GM12878 (cell line): ENCODE measurements at regions not wholly inside any gene's neighbourhood (a gene's known extent, or its start where the extent isn't known, plus 50 kb on each side); places are given as distances from the start of the nearest gene placed in this dataset.
"Not testable (repeated sequence)": the region's sequence is repeated elsewhere in the genome, so short reads cannot be mapped to it uniquely, and the experiment has no call there.

Experiments used
- ATAC-seq: fragments of 200-7000 bp; cut with Tn5 transposase; 3 replicates; pipeline ENCODE4 v1.9.1; 2020; ENCODE audit warnings: mild to moderate bottlenecking, moderate library complexity
- BruUV-seq: library from RNA; stranded (reverse); fragments of 400-500 nt; replicated peaks from 2 replicates; lab custom pipeline; 2021; lab: Mats Ljungman, UMichigan
- CTCF ChIA-PET: fragments of 300-600 bp; sonication (Branson Sonifier 250); formaldehyde crosslinking; extraction: SDS; loops from one replicate; lab custom pipeline; 2021; ENCODE audit warnings: inconsistent platforms; lab: Yijun Ruan, JAX
- POLR2A ChIA-PET: fragments of 350-600 bp; formaldehyde crosslinking; extraction: SDS; loops from one replicate; lab custom pipeline; 2021; ENCODE audit warnings: inconsistent platforms; lab: Charles Lee
- RAD21 ChIA-PET: fragments of 300-600 bp; sonication (Branson Sonifier 250); formaldehyde crosslinking; loops from one replicate; lab custom pipeline; 2023; ENCODE audit warnings: antibody characterized with exemption; ENCODE audit not compliant: unreplicated experiment; lab: Charles Lee
- SMC1A ChIA-PET: fragments of 300-600 bp; sonication (Branson Sonifier 250); formaldehyde crosslinking; loops from one replicate; lab custom pipeline; 2023; ENCODE audit not compliant: unreplicated experiment, uncharacterized antibody; lab: Charles Lee
- DNase-seq: peaks from one replicate; pipeline ENCODE4 v3.0.0-alpha.2; 2011; ENCODE audit warnings: low read depth, low spot score
- FAIRE-seq: peaks from 3 replicates; lab custom pipeline; 2011; peaks lifted over from hg19 to GRCh38; lab: Jason Lieb, UNC
- H2AFZ ChIP-seq: 2 replicates; pipeline ENCODE4 v1.6.0; 2011; ENCODE audit warnings: low read depth, low read length, control low read depth; ENCODE audit not compliant: control insufficient read depth
- H3K27ac ChIP-seq: 2 replicates; pipeline ENCODE4 v1.5.1; 2011; ENCODE audit warnings: control low read depth; ENCODE audit not compliant: control insufficient read depth, insufficient read depth
- H3K27me3 ChIP-seq, 2 experiments: replicated peaks in 1 of 2; 2 replicates each; pipeline versions ENCODE4 v1.6.0 to v1.6.1; 2011; ENCODE audit warnings: low read length in 1 of 2; ENCODE audit not compliant: control insufficient read depth in 2 of 2, insufficient read depth in 2 of 2
- H3K36me3 ChIP-seq, 2 experiments: 2 replicates each; pipeline ENCODE4 v1.5.1; 2011; ENCODE audit warnings: low read length in 1 of 2; ENCODE audit not compliant: control insufficient read depth in 2 of 2, insufficient read depth in 2 of 2
- H3K4me1 ChIP-seq: 2 replicates; pipeline ENCODE4 v1.6.1; 2011; ENCODE audit warnings: mild to moderate bottlenecking, low read length, moderate library complexity, mixed read lengths; ENCODE audit not compliant: control insufficient read depth, insufficient read depth
- H3K4me2 ChIP-seq: 2 replicates; pipeline ENCODE4 v1.6.0; 2011; ENCODE audit warnings: control low read depth; ENCODE audit not compliant: control insufficient read depth, insufficient read depth
- H3K4me3 ChIP-seq: fragments of 200-600 bp; sonication (generic); 2 replicates; pipeline ENCODE4 v1.5.1; 2016
- H3K79me2 ChIP-seq: 2 replicates; pipeline ENCODE4 v1.6.0; 2011; ENCODE audit warnings: low read length; ENCODE audit not compliant: control insufficient read depth, insufficient read depth
- H3K9ac ChIP-seq: 2 replicates; pipeline ENCODE4 v1.8.0; 2011; ENCODE audit warnings: low read length, control low read depth, mixed read lengths; ENCODE audit not compliant: control insufficient read depth, insufficient read depth
- H3K9me3 ChIP-seq: replicated peaks from 3 replicates; pipeline ENCODE4 v1.5.1; 2011; ENCODE audit warnings: mild to moderate bottlenecking, low read length; ENCODE audit not compliant: control insufficient read depth, insufficient read depth
- H4K20me1 ChIP-seq: 2 replicates; pipeline ENCODE4 v1.6.0; 2011; ENCODE audit not compliant: control insufficient read depth, insufficient read depth
- BCL11A ChIP-seq: IDR thresholded peaks from 2 replicates; pipeline ENCODE4 v1.6.1; 2011; ENCODE audit warnings: low read depth, low read length
- JUNB ChIP-seq: IDR thresholded peaks from 2 replicates; pipeline ENCODE4 v1.6.1; 2016; ENCODE audit warnings: antibody characterized with exemption, mild to moderate bottlenecking
- SPI1 ChIP-seq: IDR thresholded peaks from 2 replicates; pipeline ENCODE4 v1.6.1; 2011; ENCODE audit warnings: low read depth, mild to moderate bottlenecking, low read length, moderate library complexity, borderline replicate concordance; ENCODE audit not compliant: insufficient read depth
- WGBS: methylation state at CpG from one replicate; pipeline ENCODE4 v1.1.6; 2016; ENCODE audit warnings: low lambda C conversion rate; ENCODE audit not compliant: insufficient replicate concordance, insufficient coverage; ENCODE audit errors: missing lambda C conversion rate; 5-methylcytosine and 5-hydroxymethylcytosine counted together
- in situ Hi-C: fragments of 300-500 bp; cut with MboI; formaldehyde crosslinking; loops from 9 replicates; pipeline ENCODE4 v1.14.3; 2018; ENCODE audit warnings: mixed read lengths
- intact Hi-C: fragments of 100-400 bp; cut with micrococcal nuclease; formaldehyde crosslinking; loops from one replicate; pipeline ENCODE4 v1.14.2; 2022; ENCODE audit not compliant: unreplicated experiment
- TF ChIP-seq, protein P1 (sequence below): fragments of 450-650 bp; conservative IDR thresholded peaks from 2 replicates; pipeline ENCODE4 v1.6.1; 2017; ENCODE audit warnings: mild to moderate bottlenecking, moderate library complexity
- TF ChIP-seq, protein P2 (sequence below): fragments of 450-650 bp; IDR thresholded peaks from 2 replicates; pipeline ENCODE4 v1.6.1; 2017; ENCODE audit warnings: mild to moderate bottlenecking, moderate library complexity

DNA sequence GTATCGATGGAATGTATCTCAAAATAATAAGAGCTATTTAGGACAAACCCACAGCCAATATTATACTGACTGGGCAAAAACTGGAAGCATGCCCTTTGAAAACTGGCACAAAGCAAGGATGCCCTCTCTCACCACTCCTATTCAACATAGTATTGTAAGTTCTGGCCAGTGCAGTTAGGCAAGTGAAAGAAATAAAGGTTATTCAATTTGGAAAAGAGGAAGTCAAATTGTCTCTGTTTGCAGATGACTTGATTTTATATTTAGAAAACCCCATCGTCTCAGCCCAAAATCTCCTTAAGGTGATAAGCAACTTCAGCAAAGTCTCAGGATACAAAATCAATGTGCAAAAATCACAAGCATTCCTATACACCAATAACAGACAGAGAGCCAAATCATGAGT lies 77.7 kb upstream of the NAMPT start:
- intact Hi-C loops, H3K36me3 ChIP-seq, H3K4me2 ChIP-seq, H3K9ac ChIP-seq, H3K4me1 ChIP-seq, in situ Hi-C loops, H3K9me3 ChIP-seq, H3K27ac ChIP-seq, RAD21 ChIA-PET, POLR2A ChIA-PET, ATAC-seq, H3K79me2 ChIP-seq, H3K27me3 ChIP-seq, FAIRE-seq, H3K4me3 ChIP-seq, BruUV-seq, DNase-seq, H2AFZ ChIP-seq, H4K20me1 ChIP-seq, CTCF ChIA-PET: not testable (repeated sequence)
- WGBS: 21% methylated on average over 2 of the region's 2 CpGs
- peak; percentile 62; the same call in 1 of the 2 replicates for TF ChIP-seq SPI1
- SMC1A ChIA-PET: interaction anchor here (1.3 to 1.8 kb wide), 3 partner anchors 16 to 23 kb away, joined by 4 to 5 read pairs (median 4); no protein-coding TSS in a partner anchor

DNA sequence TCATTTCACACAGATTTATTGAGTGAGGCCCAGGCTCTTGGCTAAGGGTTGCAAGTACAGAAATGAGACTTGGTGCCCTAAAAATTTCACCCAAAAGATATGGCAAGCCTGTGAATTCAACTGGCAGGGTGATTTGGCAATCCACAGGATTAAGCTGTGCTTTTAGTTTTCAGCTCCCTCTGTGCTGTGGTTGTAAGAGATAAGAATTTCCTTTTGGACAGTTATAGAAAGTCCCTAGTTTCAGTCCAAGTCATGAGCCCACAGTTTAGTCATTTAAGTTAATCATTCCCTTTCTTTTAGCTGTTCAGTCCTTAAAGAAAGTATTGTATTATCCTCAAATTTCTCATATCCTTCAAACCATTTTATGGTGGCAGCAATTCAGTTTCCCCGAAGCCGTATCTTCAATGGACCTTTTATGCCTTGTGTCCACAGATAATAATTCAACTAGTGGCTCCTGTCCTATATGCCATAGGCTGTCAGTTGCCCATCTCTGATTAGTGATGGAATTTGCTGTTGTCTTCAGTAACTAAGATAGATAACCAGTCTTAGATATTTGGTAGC lies 73.4 kb upstream of the NAMPT start:
- Histone ChIP-seq H4K20me1 (no peaks in the 10 kb centered on the region), H3K4me1 (no peaks in the 10 kb centered on the region; the same call in 1 of the 2 replicates), H3K27ac (peak overlapping the region; percentile 31; the same call in 1 of the 2 replicates), H3K79me2 (no peaks in the 10 kb centered on the region), H3K9me3 (peaks cover 4% of the 10 kb centered on the region; the same call in 2 of the 3 replicates), H3K9ac (no peak overlapping the region), H3K27me3 (no peaks in the 10 kb centered on the region), H2AFZ (peak overlapping the region; percentile 4; the same call in 1 of the 2 replicates), H3K4me2 (no peak overlapping the region), H3K36me3 (no peaks in the 10 kb centered on the region), H3K4me3 (no peak overlapping the region)
- ChIA-PET SMC1A (interaction anchor here (0.6 to 3.8 kb wide), 21 partner anchors 8 to 688 kb away, joined by 3 to 29 read pairs (median 4); partner anchors contain the start of gene NAMPT), RAD21 (interaction anchor here (0.5 to 2.9 kb wide), 10 partner anchors 8 to 273 kb away, joined by 3 to 21 read pairs (median 4); partner anchors contain the start of gene NAMPT), POLR2A (interaction anchor here (0.5 to 2.9 kb wide), 8 partner anchors 8 to 1332 kb away, joined by 3 to 23 read pairs (median 4); partner anchors contain the start of gene NAMPT), CTCF (interaction anchor here (0.6 to 2.0 kb wide), 11 partner anchors 9 to 182 kb away, joined by 3 to 11 read pairs (median 4); no protein-coding TSS in a partner anchor)
- BruUV-seq: no TSS peak
- ATAC-seq (peak; percentile 95), FAIRE-seq (no peak), DNase-seq (no peak)
- intact Hi-C loops (no loop called here), in situ Hi-C loops (no loop called here)
- 30% methylated on average over 2 of the region's 2 CpGs for WGBS
- TF ChIP-seq, protein P1, sequence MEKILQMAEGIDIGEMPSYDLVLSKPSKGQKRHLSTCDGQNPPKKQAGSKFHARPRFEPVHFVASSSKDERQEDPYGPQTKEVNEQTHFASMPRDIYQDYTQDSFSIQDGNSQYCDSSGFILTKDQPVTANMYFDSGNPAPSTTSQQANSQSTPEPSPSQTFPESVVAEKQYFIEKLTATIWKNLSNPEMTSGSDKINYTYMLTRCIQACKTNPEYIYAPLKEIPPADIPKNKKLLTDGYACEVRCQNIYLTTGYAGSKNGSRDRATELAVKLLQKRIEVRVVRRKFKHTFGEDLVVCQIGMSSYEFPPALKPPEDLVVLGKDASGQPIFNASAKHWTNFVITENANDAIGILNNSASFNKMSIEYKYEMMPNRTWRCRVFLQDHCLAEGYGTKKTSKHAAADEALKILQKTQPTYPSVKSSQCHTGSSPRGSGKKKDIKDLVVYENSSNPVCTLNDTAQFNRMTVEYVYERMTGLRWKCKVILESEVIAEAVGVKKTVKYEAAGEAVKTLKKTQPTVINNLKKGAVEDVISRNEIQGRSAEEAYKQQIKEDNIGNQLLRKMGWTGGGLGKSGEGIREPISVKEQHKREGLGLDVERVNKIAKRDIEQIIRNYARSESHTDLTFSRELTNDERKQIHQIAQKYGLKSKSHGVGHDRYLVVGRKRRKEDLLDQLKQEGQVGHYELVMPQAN: no peak
- TF ChIP-seq, protein P2, sequence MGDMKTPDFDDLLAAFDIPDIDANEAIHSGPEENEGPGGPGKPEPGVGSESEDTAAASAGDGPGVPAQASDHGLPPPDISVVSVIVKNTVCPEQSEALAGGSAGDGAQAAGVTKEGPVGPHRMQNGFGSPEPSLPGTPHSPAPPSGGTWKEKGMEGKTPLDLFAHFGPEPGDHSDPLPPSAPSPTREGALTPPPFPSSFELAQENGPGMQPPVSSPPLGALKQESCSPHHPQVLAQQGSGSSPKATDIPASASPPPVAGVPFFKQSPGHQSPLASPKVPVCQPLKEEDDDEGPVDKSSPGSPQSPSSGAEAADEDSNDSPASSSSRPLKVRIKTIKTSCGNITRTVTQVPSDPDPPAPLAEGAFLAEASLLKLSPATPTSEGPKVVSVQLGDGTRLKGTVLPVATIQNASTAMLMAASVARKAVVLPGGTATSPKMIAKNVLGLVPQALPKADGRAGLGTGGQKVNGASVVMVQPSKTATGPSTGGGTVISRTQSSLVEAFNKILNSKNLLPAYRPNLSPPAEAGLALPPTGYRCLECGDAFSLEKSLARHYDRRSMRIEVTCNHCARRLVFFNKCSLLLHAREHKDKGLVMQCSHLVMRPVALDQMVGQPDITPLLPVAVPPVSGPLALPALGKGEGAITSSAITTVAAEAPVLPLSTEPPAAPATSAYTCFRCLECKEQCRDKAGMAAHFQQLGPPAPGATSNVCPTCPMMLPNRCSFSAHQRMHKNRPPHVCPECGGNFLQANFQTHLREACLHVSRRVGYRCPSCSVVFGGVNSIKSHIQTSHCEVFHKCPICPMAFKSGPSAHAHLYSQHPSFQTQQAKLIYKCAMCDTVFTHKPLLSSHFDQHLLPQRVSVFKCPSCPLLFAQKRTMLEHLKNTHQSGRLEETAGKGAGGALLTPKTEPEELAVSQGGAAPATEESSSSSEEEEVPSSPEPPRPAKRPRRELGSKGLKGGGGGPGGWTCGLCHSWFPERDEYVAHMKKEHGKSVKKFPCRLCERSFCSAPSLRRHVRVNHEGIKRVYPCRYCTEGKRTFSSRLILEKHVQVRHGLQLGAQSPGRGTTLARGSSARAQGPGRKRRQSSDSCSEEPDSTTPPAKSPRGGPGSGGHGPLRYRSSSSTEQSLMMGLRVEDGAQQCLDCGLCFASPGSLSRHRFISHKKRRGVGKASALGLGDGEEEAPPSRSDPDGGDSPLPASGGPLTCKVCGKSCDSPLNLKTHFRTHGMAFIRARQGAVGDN: 0 out of 2 replicates have a peak, but pooled peaks have one; percentile 13
- TF ChIP-seq JUNB (peak; percentile 45; the same call in 1 of the 2 replicates), BCL11A (0 out of 2 replicates have a peak, but pooled peaks have one; percentile 18)
